GM12865 (cell line): ENCODE measurements at regions not wholly inside any gene's neighbourhood (a gene's known extent, or its start where the extent isn't known, plus 50 kb on each side); places are given as distances from the start of the nearest gene placed in this dataset.

Experiments
- DNase-seq: peaks from one replicate; pipeline ENCODE4 v3.0.0; 2010; ENCODE audit warnings: low read depth
- H3K4me3 ChIP-seq: 2 replicates; pipeline ENCODE4 v1.5.1; 2011; ENCODE audit warnings: mild to moderate bottlenecking, low read depth, low read length, control low read depth
- CTCF ChIP-seq: IDR thresholded peaks from 2 replicates; pipeline ENCODE4 v1.5.1; 2011; ENCODE audit warnings: low read length, control low read depth, low read depth, inconsistent platforms; ENCODE audit not compliant: insufficient read depth; ENCODE audit errors: missing control alignments

GRCh38 chr3:25355998-25356397, 72.1 kb upstream of the RARB start:
- TF ChIP-seq CTCF, result no peak
- no peak for DNase-seq
- H3K4me3 ChIP-seq, result no peak overlapping the region

- no peak for TF ChIP-seq CTCF
- no peak for DNase-seq
- no peak overlapping the region for H3K4me3 ChIP-seq
Observed at GRCh38 chr3:25362118-25362517, 65.9 kb upstream of the RARB start.

GRCh38 chr3:25365636-25366035, 62.4 kb upstream of the RARB start:
- TF ChIP-seq CTCF, result no peak
- no peak overlapping the region for H3K4me3 ChIP-seq
- no peak for DNase-seq

GRCh38 chr3:25367025-25367424, 61.0 kb upstream of the RARB start:
- TF ChIP-seq CTCF, result no peak
- DNase-seq, result no peak
- H3K4me3 ChIP-seq, result no peak overlapping the region

- no peak for TF ChIP-seq CTCF
- no peak for DNase-seq
- no peak overlapping the region for H3K4me3 ChIP-seq
Observed at GRCh38 chr3:25372167-25372566, 55.9 kb upstream of the RARB start.

GRCh38 chr3:25376340-25376739, 51.7 kb upstream of the RARB start:
- H3K4me3 ChIP-seq, result no peak overlapping the region
- DNase-seq, result no peak
- no peak for TF ChIP-seq CTCF

- no peak for TF ChIP-seq CTCF
- H3K4me3 ChIP-seq, result no peak overlapping the region
- no peak for DNase-seq
Observed at GRCh38 chr3:25377042-25377441, 51.0 kb upstream of the RARB start.
